IMR-90 (cell line): ENCODE measurements at regions not wholly inside any gene's neighbourhood (a gene's known extent, or its start where the extent isn't known, plus 50 kb on each side); places are given as distances from the start of the nearest gene placed in this dataset.

Source experiments
- ATAC-seq: fragments of 200-7000 bp; cut with Tn5 transposase; 2 replicates; pipeline ENCODE4 v1.9.1; 2020; ENCODE audit warnings: low read depth, mild to moderate bottlenecking, moderate library complexity
- BruUV-seq: library from RNA; stranded (reverse); fragments of 400-500 nt; replicated peaks from 2 replicates; lab custom pipeline; 2021; lab: Mats Ljungman, UMichigan
- CTCF ChIA-PET: fragments of 300-600 bp; formaldehyde crosslinking; extraction: SDS; loops from one replicate; lab custom pipeline; 2021; ENCODE audit warnings: antibody characterized with exemption; lab: Yijun Ruan, JAX
- POLR2A ChIA-PET: fragments of 300-600 bp; sonication (Branson Sonifier 250); formaldehyde crosslinking; loops from one replicate; lab custom pipeline; 2022; ENCODE audit warnings: antibody characterized with exemption; ENCODE audit not compliant: unreplicated experiment; lab: Charles Lee
- DNase-seq: peaks from one replicate; pipeline ENCODE4 v3.0.0; 2013
- H2AFZ ChIP-seq: replicated peaks from 2 replicates; pipeline ENCODE3; 2013; ENCODE audit warnings: low read length, mild to moderate bottlenecking; ENCODE audit not compliant: poor library complexity
- H2AK5ac ChIP-seq: 2 replicates; pipeline ENCODE4 v1.6.1; 2013; ENCODE audit warnings: low read depth, low read length, inconsistent platforms
- H2AK9ac ChIP-seq: replicated peaks from 2 replicates; pipeline ENCODE3; 2013; ENCODE audit warnings: mild to moderate bottlenecking, low read depth, low read length, moderate library complexity; ENCODE audit not compliant: poor library complexity
- H2BK120ac ChIP-seq: 2 replicates; pipeline ENCODE4 v1.6.1; 2013; ENCODE audit warnings: low read depth, low read length, inconsistent platforms
- H2BK15ac ChIP-seq: 3 replicates; pipeline ENCODE4 v1.6.1; 2013; ENCODE audit warnings: low read depth, low read length, inconsistent platforms
- H2BK20ac ChIP-seq: 2 replicates; pipeline ENCODE4 v1.6.1; 2013; ENCODE audit warnings: low read depth, mild to moderate bottlenecking, inconsistent platforms, low read length, moderate library complexity
- H2BK5ac ChIP-seq: 2 replicates; pipeline ENCODE4 v1.6.1; 2013; ENCODE audit warnings: mild to moderate bottlenecking, low read depth, low read length, inconsistent platforms; ENCODE audit not compliant: poor library complexity, severe bottlenecking
- H3K14ac ChIP-seq: replicated peaks from 2 replicates; pipeline ENCODE4 v1.6.1; 2013; ENCODE audit warnings: low read depth, low read length, inconsistent platforms
- H3K18ac ChIP-seq: 2 replicates; pipeline ENCODE4 v1.6.1; 2013; ENCODE audit warnings: low read depth, low read length, control low read depth
- H3K23ac ChIP-seq: 2 replicates; pipeline ENCODE4 v1.6.1; 2013; ENCODE audit warnings: low read depth, low read length, inconsistent platforms
- H3K27ac ChIP-seq: 2 replicates; pipeline ENCODE4 v1.5.1; 2013; ENCODE audit warnings: mild to moderate bottlenecking, control low read depth, low read length; ENCODE audit not compliant: insufficient read depth
- H3K27me3 ChIP-seq: 2 replicates; pipeline ENCODE4 v1.6.1; 2013; ENCODE audit warnings: low read length; ENCODE audit not compliant: control insufficient read depth, insufficient read depth
- H3K36me3 ChIP-seq: 2 replicates; pipeline ENCODE4 v1.6.1; 2013; ENCODE audit warnings: low read length, mixed read lengths; ENCODE audit not compliant: control insufficient read depth, insufficient read depth
- H3K4ac ChIP-seq: 2 replicates; pipeline ENCODE4 v1.6.1; 2013; ENCODE audit warnings: low read depth, low read length, inconsistent platforms
- H3K4me1 ChIP-seq: 2 replicates; pipeline ENCODE4 v1.6.1; 2013; ENCODE audit warnings: low read length, mixed read lengths; ENCODE audit not compliant: control insufficient read depth, insufficient read depth
- H3K4me2 ChIP-seq: 2 replicates; pipeline ENCODE4 v1.6.1; 2013; ENCODE audit warnings: low read depth, mild to moderate bottlenecking, control low read depth, low read length, moderate library complexity
- H3K4me3 ChIP-seq: 2 replicates; pipeline ENCODE4 v1.5.1; 2013; ENCODE audit warnings: low read depth, mild to moderate bottlenecking, control low read depth, low read length, moderate library complexity; ENCODE audit not compliant: insufficient read depth
- H3K56ac ChIP-seq: 2 replicates; pipeline ENCODE4 v1.6.1; 2013; ENCODE audit warnings: low read length, inconsistent platforms; ENCODE audit not compliant: insufficient read depth; ENCODE audit errors: extremely low read depth
- H3K79me1 ChIP-seq, 2 experiments: 2 replicates each; pipeline ENCODE4 v1.6.1; 2013; ENCODE audit warnings: low read length in 2 of 2, inconsistent platforms in 1 of 2, low read depth in 1 of 2
- H3K9ac ChIP-seq: 2 replicates; pipeline ENCODE4 v1.6.1; 2013; ENCODE audit warnings: low read depth, low read length, control low read depth
- H3K9me1 ChIP-seq: 2 replicates; pipeline ENCODE4 v1.6.1; 2013; ENCODE audit warnings: low read length, inconsistent platforms; ENCODE audit not compliant: insufficient read depth
- H3K9me3 ChIP-seq: 2 replicates; pipeline ENCODE4 v1.6.1; 2013; ENCODE audit warnings: low read length; ENCODE audit not compliant: control insufficient read depth, insufficient read depth
- H4K20me1 ChIP-seq: 2 replicates; pipeline ENCODE4 v1.6.1; 2013; ENCODE audit warnings: low read length, inconsistent platforms; ENCODE audit not compliant: insufficient read depth
- H4K5ac ChIP-seq: 2 replicates; pipeline ENCODE4 v1.6.1; 2013; ENCODE audit warnings: mild to moderate bottlenecking, low read depth, low read length, control low read depth
- H4K8ac ChIP-seq, 2 experiments: 2 replicates each; pipeline ENCODE4 v1.6.1; 2013; ENCODE audit warnings: low read depth in 2 of 2, low read length in 2 of 2, control low read depth in 1 of 2, inconsistent platforms in 1 of 2
- H4K91ac ChIP-seq: 2 replicates; pipeline ENCODE4 v1.6.1; 2013; ENCODE audit warnings: low read depth, low read length, inconsistent platforms; ENCODE audit not compliant: insufficient read depth
- CHD1 ChIP-seq: IDR thresholded peaks from 2 replicates; pipeline ENCODE4 v1.6.1; 2012; ENCODE audit warnings: low read depth, low read length, improper control_type of control experiment
- CTCF ChIP-seq: conservative IDR thresholded peaks from 2 replicates; pipeline ENCODE4 v1.5.1; 2012; ENCODE audit warnings: mild to moderate bottlenecking, low read depth, low read length, improper control_type of control experiment
- ELK1 ChIP-seq: fragments of 150-350 bp; IDR thresholded peaks from 2 replicates; pipeline ENCODE4 v1.6.1; 2016; ENCODE audit warnings: low read depth, mild to moderate bottlenecking, low read length, moderate library complexity, borderline replicate concordance
- MAFK ChIP-seq: IDR thresholded peaks from 2 replicates; pipeline ENCODE4 v1.6.1; 2012; ENCODE audit warnings: low read depth, low read length, improper control_type of control experiment
- MAZ ChIP-seq: IDR thresholded peaks from 2 replicates; pipeline ENCODE4 v1.6.1; 2012; ENCODE audit warnings: low read depth, mild to moderate bottlenecking, low read length, improper control_type of control experiment, moderate library complexity, borderline replicate concordance
- MXI1 ChIP-seq: IDR thresholded peaks from 2 replicates; pipeline ENCODE4 v1.6.1; 2012; ENCODE audit warnings: low read depth, mild to moderate bottlenecking, low read length, moderate library complexity, borderline replicate concordance
- POLR2A ChIP-seq: IDR thresholded peaks from 2 replicates; pipeline ENCODE4 v1.6.1; 2012; ENCODE audit warnings: mild to moderate bottlenecking, low read depth, low read length
- RCOR1 ChIP-seq: IDR thresholded peaks from 2 replicates; pipeline ENCODE4 v1.6.1; 2012; ENCODE audit warnings: mild to moderate bottlenecking, low read length, improper control_type of control experiment; ENCODE audit not compliant: insufficient replicate concordance
- RFX5 ChIP-seq: IDR thresholded peaks from 2 replicates; pipeline ENCODE4 v1.8.0; 2012; ENCODE audit warnings: low read depth, mild to moderate bottlenecking, low read length, moderate library complexity
- SMC3 ChIP-seq: fragments of 150-350 bp; IDR thresholded peaks from 2 replicates; pipeline ENCODE4 v1.6.1; 2016; ENCODE audit warnings: low read depth, mild to moderate bottlenecking, antibody characterized with exemption, low read length, moderate library complexity
- USF2 ChIP-seq: fragments of 150-350 bp; IDR thresholded peaks from 2 replicates; pipeline ENCODE4 v1.6.1; 2017; ENCODE audit warnings: mild to moderate bottlenecking, antibody characterized with exemption, low read length, low read depth
- WGBS, 2 experiments: methylation state at CpG; one replicate each; pipeline versions ENCODE4 v1.1.5 to v1.1.7; 2013; ENCODE audit warnings: missing lambda C conversion rate in 2 of 2; ENCODE audit not compliant: insufficient read length in 1 of 2; ENCODE audit errors: extremely low coverage in 2 of 2; 5-methylcytosine and 5-hydroxymethylcytosine counted together
- dilution Hi-C: fragments of 300-500 bp; cut with HindIII; formaldehyde crosslinking; loops from one replicate; pipeline ENCODE4 v1.14.3; 2018; ENCODE audit warnings: low sequenced_read_pairs; ENCODE audit not compliant: unreplicated experiment
- in situ Hi-C: fragments of 300-500 bp; cut with MboI; formaldehyde crosslinking; loops from 3 replicates; pipeline ENCODE4 v1.14.3; 2019; ENCODE audit warnings: low sequenced_read_pairs, inconsistent platforms, mixed read lengths
- intact Hi-C: fragments of 100-400 bp; cut with micrococcal nuclease; formaldehyde crosslinking; loops from 2 replicates; pipeline ENCODE4 v1.10.0; 2022

GRCh38 chr2:228653884-228654283, 472.4 kb upstream of the SPHKAP start:
- H2BK15ac ChIP-seq = no peak overlapping the region
- no peak overlapping the region for H2AK9ac ChIP-seq
- H3K18ac ChIP-seq = no peak overlapping the region
- no peak overlapping the region for H4K91ac ChIP-seq
- H3K4me2 ChIP-seq = no peak overlapping the region
- no peak overlapping the region for H2BK5ac ChIP-seq
- intact Hi-C loops = loop anchor here (10.0 kb wide), 1 partner anchor 1249 kb away; no protein-coding TSS in a partner anchor
- in situ Hi-C loops = loop anchor here (25.0 kb wide), 1 partner anchor 767 kb away; no protein-coding TSS in a partner anchor
- H3K79me1 ChIP-seq = no peaks in the 10 kb centered on the region
- no peaks in the 10 kb centered on the region for H3K27me3 ChIP-seq
- H3K36me3 ChIP-seq = no peaks in the 10 kb centered on the region
- ChIA-PET CTCF (no interaction called here), POLR2A (no interaction called here)
- H3K9me1 ChIP-seq = no peaks in the 10 kb centered on the region
- 0 out of 2 replicates have a peak overlapping the region, but pooled peaks have one; percentile 14 for H2BK20ac ChIP-seq
- WGBS, 2 experiments = no CpG with 5 or more reads among the region's 4 CpGs
- no peak overlapping the region for H3K23ac ChIP-seq
- H2AFZ ChIP-seq = no peak overlapping the region
- H2BK120ac ChIP-seq = no peak overlapping the region
- H4K20me1 ChIP-seq = no peaks in the 10 kb centered on the region
- no peak overlapping the region for H3K27ac ChIP-seq
- no peak overlapping the region for H4K5ac ChIP-seq
- TF ChIP-seq CHD1 = no peak
- no peak for TF ChIP-seq MAZ
- no peak for TF ChIP-seq MXI1
- TF ChIP-seq RFX5 = no peak
- no peak for TF ChIP-seq MAFK
- no peak for TF ChIP-seq ELK1
- no peak for TF ChIP-seq CTCF
- no peak for TF ChIP-seq SMC3
- TF ChIP-seq RCOR1 = no peak
- TF ChIP-seq POLR2A = no peak
- no peak for TF ChIP-seq USF2
- H3K4me1 ChIP-seq = no peaks in the 10 kb centered on the region
- BruUV-seq = no TSS peak
- ATAC-seq = no peak
- dilution Hi-C loops = no loop called here
- no peak overlapping the region for H3K4ac ChIP-seq
- no peak overlapping the region for H3K4me3 ChIP-seq
- no peaks in the 10 kb centered on the region for H3K9me3 ChIP-seq
- no peak overlapping the region for H2AK5ac ChIP-seq
- no peak for DNase-seq
- no peak overlapping the region for H4K8ac ChIP-seq
- H3K9ac ChIP-seq = no peak overlapping the region
- no peak overlapping the region for H3K56ac ChIP-seq
- H3K14ac ChIP-seq = 0 out of 2 replicates have a peak overlapping the region, but pooled peaks have one; percentile 15
